Astrocyte (in vitro differentiated cells and primary cell): ENCODE measurements at regions not wholly inside any gene's neighbourhood (a gene's known extent, or its start where the extent isn't known, plus 50 kb on each side); places are given as distances from the start of the nearest gene placed in this dataset.
"Not testable (repeated sequence)": the region's sequence is repeated elsewhere in the genome, so short reads cannot be mapped to it uniquely, and the experiment has no call there.

Experiments used
- DNase-seq: peaks from one replicate; pipeline ENCODE4 v3.0.0-alpha.2; 2010; ENCODE audit warnings: low read depth
- FAIRE-seq: peaks from 2 replicates; lab custom pipeline; 2011; peaks lifted over from hg19 to GRCh38; lab: Jason Lieb, UNC
- H2AFZ ChIP-seq: 2 replicates; pipeline ENCODE4 v1.6.0; 2012; ENCODE audit warnings: low read depth, low read length, inconsistent platforms
- H3K27ac ChIP-seq: 2 replicates; pipeline ENCODE4 v1.5.1; 2011; ENCODE audit warnings: low read depth, low read length, inconsistent platforms
- H3K27me3 ChIP-seq: 2 replicates; pipeline ENCODE4 v1.6.0; 2011; ENCODE audit warnings: low read length, inconsistent platforms; ENCODE audit not compliant: insufficient read depth
- H3K36me3 ChIP-seq: 2 replicates; pipeline ENCODE4 v1.5.1; 2011; ENCODE audit warnings: low read length, inconsistent platforms; ENCODE audit not compliant: insufficient read depth
- H3K4me1 ChIP-seq: 2 replicates; pipeline ENCODE4 v1.5.1; 2011; ENCODE audit warnings: low read length, inconsistent platforms; ENCODE audit not compliant: insufficient read depth
- H3K4me2 ChIP-seq: 2 replicates; pipeline ENCODE4 v1.6.0; 2012; ENCODE audit warnings: low read length, inconsistent platforms
- H3K4me3 ChIP-seq: 2 replicates; pipeline ENCODE4 v1.5.1; 2011; ENCODE audit warnings: low read depth, mild to moderate bottlenecking, low read length, inconsistent platforms; ENCODE audit not compliant: insufficient read depth
- H3K79me2 ChIP-seq: 2 replicates; pipeline ENCODE4 v1.6.0; 2012; ENCODE audit warnings: mild to moderate bottlenecking, low read length, inconsistent platforms; ENCODE audit not compliant: insufficient read depth
- H3K9ac ChIP-seq: 2 replicates; pipeline ENCODE4 v1.6.0; 2012; ENCODE audit warnings: mild to moderate bottlenecking, low read length, inconsistent platforms
- H3K9me3 ChIP-seq: 2 replicates; pipeline ENCODE4 v1.5.1; 2012; ENCODE audit warnings: low read depth, mild to moderate bottlenecking, low read length, inconsistent platforms; ENCODE audit not compliant: insufficient read depth
- H4K20me1 ChIP-seq: 2 replicates; pipeline ENCODE4 v1.6.0; 2012; ENCODE audit warnings: low read length, inconsistent platforms; ENCODE audit not compliant: insufficient read depth
- H3K27ac Mint-ChIP-seq: one replicate; pipeline ENCODE4 v1.8.0; 2021; ENCODE audit warnings: mild to moderate bottlenecking, mixed read lengths; ENCODE audit not compliant: unreplicated experiment
- H3K27me3 Mint-ChIP-seq: one replicate; pipeline ENCODE4 v1.8.0; 2021; ENCODE audit warnings: low read depth, mixed read lengths; ENCODE audit not compliant: unreplicated experiment
- H3K36me3 Mint-ChIP-seq: one replicate; pipeline ENCODE4 v1.8.0; 2021; ENCODE audit warnings: low read depth, mixed read lengths; ENCODE audit not compliant: unreplicated experiment
- H3K4me1 Mint-ChIP-seq: one replicate; pipeline ENCODE4 v1.8.0; 2021; ENCODE audit warnings: low read depth, mixed read lengths; ENCODE audit not compliant: unreplicated experiment
- H3K4me3 Mint-ChIP-seq: one replicate; pipeline ENCODE4 v1.8.0; 2021; ENCODE audit warnings: mild to moderate bottlenecking, moderate library complexity, mixed read lengths; ENCODE audit not compliant: unreplicated experiment
- H3K9me3 Mint-ChIP-seq: one replicate; pipeline ENCODE4 v1.8.0; 2021; ENCODE audit warnings: mild to moderate bottlenecking, mixed read lengths; ENCODE audit not compliant: unreplicated experiment
- EZH2 ChIP-seq: IDR thresholded peaks from 2 replicates; pipeline ENCODE4 v1.6.1; 2012; ENCODE audit warnings: mild to moderate bottlenecking, low read length, inconsistent platforms; ENCODE audit not compliant: insufficient read depth
- TF ChIP-seq, protein P1 (sequence below): IDR thresholded peaks from 2 replicates; pipeline ENCODE4 v1.5.1; 2011; ENCODE audit warnings: low read depth, mild to moderate bottlenecking, inconsistent platforms, low read length, moderate library complexity; ENCODE audit not compliant: insufficient read depth

DNA sequence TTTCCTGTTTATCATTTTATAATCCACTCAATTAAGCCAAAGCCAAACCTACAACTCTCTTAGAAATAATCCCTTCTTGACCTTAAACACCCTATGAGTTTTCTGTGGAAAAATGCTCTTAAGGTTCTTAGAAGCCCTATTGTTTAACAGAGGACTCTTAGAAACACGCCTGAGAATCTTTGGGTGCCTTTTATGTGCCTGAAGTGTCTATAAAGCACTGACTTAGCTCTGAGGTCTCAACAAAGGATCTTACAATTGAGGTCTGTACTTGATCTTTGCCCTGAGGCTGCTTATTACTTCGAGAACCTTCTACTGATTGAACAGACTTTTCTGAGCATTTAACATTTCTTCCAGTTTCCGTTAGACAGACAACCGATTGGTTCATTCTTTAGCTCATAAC lies 353.3 kb upstream of the SORCS1 start:
- no peaks in the 10 kb centered on the region for H4K20me1 ChIP-seq
- H2AFZ ChIP-seq: no peak overlapping the region
- FAIRE-seq: no peak
- H3K4me1 ChIP-seq: no peaks in the 10 kb centered on the region
- no peaks in the 10 kb centered on the region for H3K9me3 Mint-ChIP-seq
- H3K9me3 ChIP-seq: no peaks in the 10 kb centered on the region
- no peak overlapping the region for H3K27ac Mint-ChIP-seq
- no peaks in the 10 kb centered on the region for H3K79me2 ChIP-seq
- H3K36me3 ChIP-seq: no peaks in the 10 kb centered on the region
- no peaks in the 10 kb centered on the region for H3K4me1 Mint-ChIP-seq
- H3K27ac ChIP-seq: no peak overlapping the region
- TF ChIP-seq EZH2: no peak
- TF ChIP-seq, protein P1, sequence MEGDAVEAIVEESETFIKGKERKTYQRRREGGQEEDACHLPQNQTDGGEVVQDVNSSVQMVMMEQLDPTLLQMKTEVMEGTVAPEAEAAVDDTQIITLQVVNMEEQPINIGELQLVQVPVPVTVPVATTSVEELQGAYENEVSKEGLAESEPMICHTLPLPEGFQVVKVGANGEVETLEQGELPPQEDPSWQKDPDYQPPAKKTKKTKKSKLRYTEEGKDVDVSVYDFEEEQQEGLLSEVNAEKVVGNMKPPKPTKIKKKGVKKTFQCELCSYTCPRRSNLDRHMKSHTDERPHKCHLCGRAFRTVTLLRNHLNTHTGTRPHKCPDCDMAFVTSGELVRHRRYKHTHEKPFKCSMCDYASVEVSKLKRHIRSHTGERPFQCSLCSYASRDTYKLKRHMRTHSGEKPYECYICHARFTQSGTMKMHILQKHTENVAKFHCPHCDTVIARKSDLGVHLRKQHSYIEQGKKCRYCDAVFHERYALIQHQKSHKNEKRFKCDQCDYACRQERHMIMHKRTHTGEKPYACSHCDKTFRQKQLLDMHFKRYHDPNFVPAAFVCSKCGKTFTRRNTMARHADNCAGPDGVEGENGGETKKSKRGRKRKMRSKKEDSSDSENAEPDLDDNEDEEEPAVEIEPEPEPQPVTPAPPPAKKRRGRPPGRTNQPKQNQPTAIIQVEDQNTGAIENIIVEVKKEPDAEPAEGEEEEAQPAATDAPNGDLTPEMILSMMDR: no peak
- no peak overlapping the region for H3K4me3 Mint-ChIP-seq
- no peak overlapping the region for H3K4me3 ChIP-seq
- no peak overlapping the region for H3K9ac ChIP-seq
- H3K27me3 Mint-ChIP-seq: no peaks in the 10 kb centered on the region
- no peak overlapping the region for H3K4me2 ChIP-seq
- no peaks in the 10 kb centered on the region for H3K36me3 Mint-ChIP-seq
- no peaks in the 10 kb centered on the region for H3K27me3 ChIP-seq
- DNase-seq: no peak

DNA sequence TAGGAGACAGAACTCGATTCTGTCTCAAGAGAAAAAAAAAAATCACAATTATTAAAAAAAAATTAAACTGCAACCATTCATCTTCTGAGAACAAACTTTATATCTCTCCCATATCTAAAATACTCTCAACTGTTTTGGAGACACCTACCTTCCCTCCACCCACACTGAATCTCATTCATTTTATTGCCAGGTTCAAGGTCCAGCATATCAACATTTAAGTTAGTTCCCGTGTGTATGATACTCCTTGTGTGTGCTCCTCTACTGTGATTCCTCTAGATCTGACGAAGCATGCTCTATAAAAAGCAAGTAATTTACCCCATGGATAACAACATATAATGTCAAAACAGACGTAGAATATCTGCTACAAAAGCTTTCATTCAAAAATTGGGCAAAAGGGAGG lies 351.8 kb upstream of the SORCS1 start:
- H3K4me1 Mint-ChIP-seq: no peaks in the 10 kb centered on the region
- no peaks in the 10 kb centered on the region for H3K27me3 Mint-ChIP-seq
- TF ChIP-seq, protein P1: no peak
- no peak for TF ChIP-seq EZH2
- no peak overlapping the region for H3K4me3 Mint-ChIP-seq
- no peak for FAIRE-seq
- DNase-seq: no peak
- Histone ChIP-seq H3K4me3 (no peak overlapping the region), H3K4me2 (no peak overlapping the region), H4K20me1 (no peaks in the 10 kb centered on the region), H3K36me3 (no peaks in the 10 kb centered on the region), H3K27me3 (no peaks in the 10 kb centered on the region), H3K79me2 (no peaks in the 10 kb centered on the region), H3K4me1 (no peaks in the 10 kb centered on the region), H3K9ac (no peak overlapping the region), H2AFZ (no peak overlapping the region), H3K9me3 (no peaks in the 10 kb centered on the region), H3K27ac (no peak overlapping the region)
- no peak overlapping the region for H3K27ac Mint-ChIP-seq
- H3K36me3 Mint-ChIP-seq: no peaks in the 10 kb centered on the region
- H3K9me3 Mint-ChIP-seq: no peaks in the 10 kb centered on the region

DNA sequence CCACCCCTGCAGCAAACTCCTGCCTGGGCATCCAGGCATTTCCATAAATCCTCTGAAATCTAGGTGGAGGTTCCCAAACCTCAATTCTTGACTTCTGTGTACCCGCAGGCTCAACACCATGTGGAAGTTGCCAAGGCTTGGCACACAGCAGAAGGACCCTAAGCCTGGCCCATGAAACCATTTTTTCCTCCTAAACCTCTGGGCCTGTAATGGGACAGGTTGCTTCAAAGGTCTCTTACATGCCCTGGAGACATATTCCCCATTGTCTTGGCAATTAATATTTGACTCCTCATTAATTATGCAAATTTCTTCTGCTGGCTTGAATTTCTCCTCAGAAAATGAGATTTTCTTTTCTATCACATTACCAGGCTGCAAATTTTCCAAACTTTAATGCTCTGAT lies 339.5 kb upstream of the SORCS1 start:
- H3K27ac Mint-ChIP-seq, DNase-seq, FAIRE-seq, H3K4me3 ChIP-seq, H4K20me1 ChIP-seq, H3K4me1 Mint-ChIP-seq, H3K27me3 Mint-ChIP-seq, H3K9ac ChIP-seq, H3K4me2 ChIP-seq, H3K4me1 ChIP-seq, H3K36me3 Mint-ChIP-seq, H2AFZ ChIP-seq, H3K9me3 ChIP-seq, H3K27me3 ChIP-seq, H3K27ac ChIP-seq, H3K36me3 ChIP-seq, H3K79me2 ChIP-seq, H3K4me3 Mint-ChIP-seq: not testable (repeated sequence)
- peaks cover 13% of the 10 kb centered on the region for H3K9me3 Mint-ChIP-seq
